Choroid plexus epithelial cell (primary cell): ENCODE measurements at regions not wholly inside any gene's neighbourhood (a gene's known extent, or its start where the extent isn't known, plus 50 kb on each side); places are given as distances from the start of the nearest gene placed in this dataset.

Experiments
- DNase-seq: peaks from one replicate; pipeline ENCODE4 v3.0.0-alpha.2; 2010; ENCODE audit warnings: low read depth
- H3K4me3 ChIP-seq: 2 replicates; pipeline ENCODE4 v1.5.1; 2011; ENCODE audit warnings: low read depth, mild to moderate bottlenecking, control low read depth, low read length, moderate library complexity
- TF ChIP-seq, protein P1 (sequence below): conservative IDR thresholded peaks from 2 replicates; pipeline ENCODE4 v1.5.1; 2011; ENCODE audit warnings: low read depth, mild to moderate bottlenecking, control low read depth, inconsistent platforms, low read length, moderate library complexity

DNA sequence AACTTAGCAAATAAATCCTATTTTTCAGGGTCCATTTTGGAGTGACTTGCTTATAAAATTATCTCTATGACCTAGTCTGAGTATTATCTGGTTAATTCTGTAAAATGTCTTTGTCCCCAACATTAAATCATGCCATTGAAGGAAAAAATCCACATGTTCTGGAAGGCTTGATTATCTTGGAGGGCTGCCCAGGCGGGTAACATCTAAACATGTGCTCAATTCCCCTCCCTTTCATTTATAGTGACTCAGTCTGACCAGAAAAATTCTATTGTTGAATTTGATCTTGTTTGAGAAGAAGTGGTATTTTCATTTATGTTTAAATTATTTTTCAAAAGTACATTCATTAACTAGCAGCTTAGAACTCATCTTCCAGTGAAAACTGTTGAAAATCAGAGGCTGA, 55.4 kb upstream of the SLC10A7 start:
- no peak overlapping the region for H3K4me3 ChIP-seq
- DNase-seq = peak; percentile 11
- TF ChIP-seq, protein P1, sequence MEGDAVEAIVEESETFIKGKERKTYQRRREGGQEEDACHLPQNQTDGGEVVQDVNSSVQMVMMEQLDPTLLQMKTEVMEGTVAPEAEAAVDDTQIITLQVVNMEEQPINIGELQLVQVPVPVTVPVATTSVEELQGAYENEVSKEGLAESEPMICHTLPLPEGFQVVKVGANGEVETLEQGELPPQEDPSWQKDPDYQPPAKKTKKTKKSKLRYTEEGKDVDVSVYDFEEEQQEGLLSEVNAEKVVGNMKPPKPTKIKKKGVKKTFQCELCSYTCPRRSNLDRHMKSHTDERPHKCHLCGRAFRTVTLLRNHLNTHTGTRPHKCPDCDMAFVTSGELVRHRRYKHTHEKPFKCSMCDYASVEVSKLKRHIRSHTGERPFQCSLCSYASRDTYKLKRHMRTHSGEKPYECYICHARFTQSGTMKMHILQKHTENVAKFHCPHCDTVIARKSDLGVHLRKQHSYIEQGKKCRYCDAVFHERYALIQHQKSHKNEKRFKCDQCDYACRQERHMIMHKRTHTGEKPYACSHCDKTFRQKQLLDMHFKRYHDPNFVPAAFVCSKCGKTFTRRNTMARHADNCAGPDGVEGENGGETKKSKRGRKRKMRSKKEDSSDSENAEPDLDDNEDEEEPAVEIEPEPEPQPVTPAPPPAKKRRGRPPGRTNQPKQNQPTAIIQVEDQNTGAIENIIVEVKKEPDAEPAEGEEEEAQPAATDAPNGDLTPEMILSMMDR = no peak

DNA sequence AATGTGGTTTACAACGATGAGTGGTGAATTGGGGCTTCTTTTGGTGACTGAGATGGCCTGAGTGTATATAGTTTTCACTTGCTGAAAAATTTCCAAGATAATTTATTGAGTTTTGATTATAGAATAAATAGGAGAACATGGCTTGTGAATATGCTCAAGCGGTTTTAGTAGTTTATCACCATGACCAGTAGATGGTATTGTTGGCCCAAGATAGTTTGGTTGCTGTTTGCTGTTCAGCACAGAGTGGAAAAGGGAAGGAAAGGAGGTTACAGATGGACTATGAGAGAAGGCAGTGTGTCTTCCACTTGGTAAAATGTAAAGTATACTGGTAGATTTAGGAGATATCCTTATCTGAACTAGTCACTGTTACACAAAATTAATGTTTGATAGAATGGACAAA, 55.8 kb upstream of the POU4F2 start:
- TF ChIP-seq, protein P1 = no peak
- DNase-seq = peak; percentile 19

DNA sequence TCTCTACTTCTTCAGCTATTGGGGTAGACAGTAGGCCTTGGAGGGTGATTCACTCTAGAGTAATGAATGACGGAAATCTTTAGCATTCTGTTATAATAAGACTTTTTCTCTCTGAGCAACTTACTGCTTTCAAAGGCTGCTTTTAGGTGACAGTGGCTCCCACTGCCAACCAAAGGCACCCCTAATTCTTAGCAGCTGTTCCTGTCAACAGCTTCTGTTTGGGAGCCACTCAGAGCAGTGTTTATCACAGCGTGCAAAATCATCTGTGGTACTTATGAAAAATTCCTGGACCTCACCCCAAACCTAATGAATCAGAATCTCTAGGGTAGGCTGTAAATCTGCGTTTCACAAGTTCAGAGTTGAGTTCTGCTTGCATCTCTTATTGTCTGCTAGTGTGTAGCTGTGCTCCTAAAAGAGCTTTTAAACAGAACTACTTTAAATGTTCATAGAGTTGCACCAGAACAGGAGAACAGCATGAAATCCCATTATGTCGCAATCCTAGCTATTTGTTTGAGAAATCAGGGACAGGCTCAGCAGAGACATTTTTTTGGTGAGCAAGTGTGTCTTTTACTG, 52.8 kb upstream of the POU4F2 start:
- TF ChIP-seq, protein P1 = no peak
- no peak overlapping the region for H3K4me3 ChIP-seq
- peak; percentile 78 for DNase-seq

More for the DNA sequence above, 55.8 kb upstream of the POU4F2 start:
- no peak overlapping the region for H3K4me3 ChIP-seq
